Adrenal gland (tissue), 9 donors: ENCODE measurements at regions not wholly inside any gene's neighbourhood (a gene's known extent, or its start where the extent isn't known, plus 50 kb on each side); places are given as distances from the start of the nearest gene placed in this dataset.

ENCODE experiments used
- DNase-seq, 7 donors: peaks; one replicate each; pipeline ENCODE4 v3.0.0-alpha.2; 2019 to 2020
- H3K27ac ChIP-seq, 5 donors: fragments of 200-600 bp; sonication (generic) in 4 of 5; 1 replicate in 3 of 5; 2 replicates in 2 of 5; pipeline versions ENCODE4 v1.5.1 to v1.8.0; 2016 to 2020; ENCODE audit warnings: mild to moderate bottlenecking in 1 of 5
- H3K27me3 ChIP-seq: fragments of 200-600 bp; 2 replicates; pipeline ENCODE4 v1.8.0; 2021
- H3K36me3 ChIP-seq, 2 donors: fragments of 200-600 bp; replicated peaks in 1 of 2; 1 replicate in 1 of 2; 2 replicates in 1 of 2; pipeline versions ENCODE4 v1.5.1 to v1.8.0; 2018 to 2022
- H3K4me1 ChIP-seq, 2 donors: fragments of 200-600 bp; replicated peaks in 1 of 2; 1 replicate in 1 of 2; 2 replicates in 1 of 2; pipeline versions ENCODE4 v1.5.1 to v1.8.0; 2018 to 2021
- H3K4me3 ChIP-seq, 4 donors: fragments of 200-600 bp; sonication (generic) in 3 of 4; one replicate each; pipeline ENCODE4 v1.5.1; 2016 to 2018
- H3K9me3 ChIP-seq, 3 donors: fragments of 200-600 bp; sonication (generic) in 1 of 3; replicated peaks in 1 of 3; 1 replicate in 2 of 3; 2 replicates in 1 of 3; pipeline versions ENCODE4 v1.5.1 to v1.8.0; 2016 to 2021
- CTCF ChIP-seq, 6 experiments: fragments of 450-650 bp in 4 of 6; fragments of 200-600 bp in 2 of 6; sonication (generic) in 1 of 6; IDR thresholded peaks; 1 replicate in 5 of 6; 2 replicates in 1 of 6; pipeline versions ENCODE4 v1.5.1 to v1.8.0; 2016 to 2021; ENCODE audit warnings: antibody characterized with exemption in 6 of 6, mild to moderate bottlenecking in 2 of 6, moderate library complexity in 1 of 6
- POLR2A ChIP-seq, 2 donors: fragments of 450-650 bp; IDR thresholded peaks; one replicate each; pipeline ENCODE4 v1.6.1; 2017; ENCODE audit warnings: antibody characterized with exemption in 2 of 2, mild to moderate bottlenecking in 2 of 2, moderate library complexity in 1 of 2
- WGBS, 4 donors: extraction: QIAGEN DNeasy Blood & Tissue Kit in 2 of 4; methylation state at CpG; one replicate each; pipeline versions ENCODE4 v1.1.5 to v1.1.7; 2013 to 2017; 5-methylcytosine and 5-hydroxymethylcytosine counted together
- intact Hi-C, 2 donors: fragments of 100-400 bp; cut with DNase I; formaldehyde crosslinking; loops; one replicate each; pipeline versions ENCODE4 v1.14.1 to v1.15.0; 2022 to 2023
- donor health status: healthy with polysubstance abuse.
- donor health status: Bipolar disorder and iron deficiency.
- donor health status: DM: yes; HTN: yes; CAD: no.
- donor health status: DM: no; HTN: no; CAD: no.
- donor health status: DM: no; HTN: no; CAD: no.

- DNase-seq: no peak
- Histone ChIP-seq H3K36me3 (no peaks in the 10 kb centered on the region), H3K4me1 (peaks cover 0 to 3% of the 10 kb centered on the region in 2 donors), H3K4me3 (no peak overlapping the region), H3K9me3 (no peaks in the 10 kb centered on the region), H3K27me3 (no peaks in the 10 kb centered on the region), H3K27ac (no peak overlapping the region)
- WGBS, 4 donors: 55 to 63% (median 57%) methylated on average over 4 to 6 of the region's 6 CpGs
- TF ChIP-seq POLR2A (IDR thresholded peaks at IDR 0.05) (no peak), CTCF (IDR thresholded peaks at IDR 0.05) (no peak)
- intact Hi-C loops: no loop called here
Measured at GRCh38 chr18:70414315-70414900, 125.6 kb downstream of the SOCS6 start.

GRCh38 chr18:70413455-70413854 lies 124.6 kb downstream of the SOCS6 start:
- no peak overlapping the region for H3K4me3 ChIP-seq
- no peak overlapping the region for H3K27ac ChIP-seq
- WGBS, 4 donors: 70 to 85% (median 83%) methylated on average over 3 of the region's 3 CpGs
- DNase-seq: no peak
- H3K9me3 ChIP-seq: no peaks in the 10 kb centered on the region
- no peak for TF ChIP-seq CTCF (IDR thresholded peaks at IDR 0.05)
- no peak for TF ChIP-seq POLR2A (IDR thresholded peaks at IDR 0.05)
- no peaks in the 10 kb centered on the region for H3K27me3 ChIP-seq
- H3K4me1 ChIP-seq: peaks cover 0 to 3% of the 10 kb centered on the region in 2 donors
- intact Hi-C loops: no loop called here
- H3K36me3 ChIP-seq: no peaks in the 10 kb centered on the region

DNA sequence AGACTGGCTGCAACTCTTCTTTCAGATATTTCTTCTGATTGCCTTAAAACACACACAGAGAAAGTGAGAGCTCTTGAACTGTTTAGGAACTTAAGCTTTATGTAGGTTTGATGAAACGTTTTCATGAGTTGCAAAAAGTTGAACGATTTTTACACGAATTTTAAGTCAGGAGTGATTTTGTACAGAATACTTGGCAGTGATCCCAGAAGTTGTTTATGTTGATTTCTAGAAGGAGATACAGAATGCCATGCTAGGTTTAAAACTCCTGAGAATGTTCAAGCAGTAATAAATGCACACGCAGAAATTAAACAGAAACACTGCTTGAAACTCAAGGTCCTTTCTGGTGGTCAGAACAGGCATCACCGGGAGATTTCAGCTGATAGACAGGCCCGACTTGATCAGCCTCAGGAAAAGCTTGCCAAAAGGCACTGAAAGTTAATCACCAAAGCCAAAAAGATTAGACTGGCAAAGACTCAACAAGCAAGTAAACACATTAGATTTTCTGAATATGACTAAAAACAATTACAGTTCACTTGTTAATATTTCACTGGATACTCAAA lies 123.1 kb downstream of the SOCS6 start:
- DNase-seq: peak in 2 of 7 donors; percentile 19 to 35
- no peak overlapping the region for H3K27ac ChIP-seq
- TF ChIP-seq POLR2A (IDR thresholded peaks at IDR 0.05) (no peak), CTCF (IDR thresholded peaks at IDR 0.05) (peak in 2 of 6 experiments; percentile 7 to 17)
- peaks cover 0 to 3% of the 10 kb centered on the region in 2 donors for H3K4me1 ChIP-seq
- no peak overlapping the region for H3K4me3 ChIP-seq
- WGBS, 4 donors: 41 to 55% (median 43%) methylated on average over 6 of the region's 6 CpGs
- H3K27me3 ChIP-seq: no peaks in the 10 kb centered on the region
- H3K9me3 ChIP-seq: no peaks in the 10 kb centered on the region
- intact Hi-C loops: no loop called here
- no peaks in the 10 kb centered on the region for H3K36me3 ChIP-seq

DNA sequence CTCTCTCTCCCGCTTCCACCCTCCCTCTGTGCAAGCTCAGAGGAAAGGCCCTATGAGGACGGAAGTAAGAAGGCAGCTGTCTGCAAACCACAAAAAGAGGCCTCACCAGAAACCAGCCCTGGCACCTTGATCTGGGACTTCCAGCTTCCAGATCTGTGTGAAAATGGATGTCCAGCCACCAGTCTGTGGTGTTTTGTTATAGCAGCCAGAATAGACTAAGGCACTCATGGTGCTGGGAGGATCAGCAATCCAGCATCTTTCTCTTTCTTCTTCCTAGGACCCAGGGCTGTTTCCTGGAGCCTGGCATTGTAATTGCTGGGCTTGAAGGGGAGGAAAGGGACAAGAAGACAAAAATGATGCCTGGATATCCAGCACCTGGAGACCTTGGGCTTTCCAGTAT lies 122.5 kb downstream of the SOCS6 start:
- WGBS, 4 donors: 87 to 92% (median 91%) methylated on average over 2 of the region's 2 CpGs
- DNase-seq: no peak
- no peak overlapping the region for H3K27ac ChIP-seq
- no peaks in the 10 kb centered on the region for H3K27me3 ChIP-seq
- H3K4me1 ChIP-seq: peaks cover 0 to 3% of the 10 kb centered on the region in 2 donors
- TF ChIP-seq POLR2A (IDR thresholded peaks at IDR 0.05) (no peak), CTCF (IDR thresholded peaks at IDR 0.05) (no peak)
- no peaks in the 10 kb centered on the region for H3K9me3 ChIP-seq
- no peaks in the 10 kb centered on the region for H3K36me3 ChIP-seq
- no peak overlapping the region for H3K4me3 ChIP-seq
- intact Hi-C loops: no loop called here
